ENCODE measurements at regions not wholly inside any gene's neighbourhood (a gene's known extent, or its start where the extent isn't known, plus 50 kb on each side); places are given as distances from the start of the nearest gene placed in this dataset.

- DNase-seq = peak; percentile 13
Observed at GRCh38 chr14:29475641-29476040, 452.0 kb downstream of the PRKD1 start.

- DNase-seq = no peak
Observed at GRCh38 chr14:29486132-29486531, 441.5 kb downstream of the PRKD1 start.

GRCh38 chr14:29489911-29490425 lies 437.7 kb downstream of the PRKD1 start:
- no peak for DNase-seq

- no peak for DNase-seq
Observed at GRCh38 chr14:29493849-29494248, 433.8 kb downstream of the PRKD1 start.

GRCh38 chr14:29494312-29494711 lies 433.3 kb downstream of the PRKD1 start:
- no peak for DNase-seq

GRCh38 chr14:29503903-29504302 lies 423.7 kb downstream of the PRKD1 start:
- DNase-seq = no peak

GRCh38 chr14:29518335-29518734 lies 409.3 kb downstream of the PRKD1 start:
- DNase-seq = no peak

GRCh38 chr14:29521526-29522137 lies 406.0 kb downstream of the PRKD1 start:
- no peak for DNase-seq
